GM20000 (cell line): ENCODE measurements at regions not wholly inside any gene's neighbourhood (a gene's known extent, or its start where the extent isn't known, plus 50 kb on each side); places are given as distances from the start of the nearest gene placed in this dataset.

Source experiments
- DNase-seq: peaks from one replicate; pipeline ENCODE4 v3.0.0; 2012; ENCODE audit warnings: low spot score
- TF ChIP-seq, protein P1 (sequence below): IDR thresholded peaks from 2 replicates; pipeline ENCODE4 v1.5.1; 2012; ENCODE audit warnings: mild to moderate bottlenecking, control low read depth; ENCODE audit errors: extremely low read depth, missing control alignments

- no peak for DNase-seq
- TF ChIP-seq, protein P1, sequence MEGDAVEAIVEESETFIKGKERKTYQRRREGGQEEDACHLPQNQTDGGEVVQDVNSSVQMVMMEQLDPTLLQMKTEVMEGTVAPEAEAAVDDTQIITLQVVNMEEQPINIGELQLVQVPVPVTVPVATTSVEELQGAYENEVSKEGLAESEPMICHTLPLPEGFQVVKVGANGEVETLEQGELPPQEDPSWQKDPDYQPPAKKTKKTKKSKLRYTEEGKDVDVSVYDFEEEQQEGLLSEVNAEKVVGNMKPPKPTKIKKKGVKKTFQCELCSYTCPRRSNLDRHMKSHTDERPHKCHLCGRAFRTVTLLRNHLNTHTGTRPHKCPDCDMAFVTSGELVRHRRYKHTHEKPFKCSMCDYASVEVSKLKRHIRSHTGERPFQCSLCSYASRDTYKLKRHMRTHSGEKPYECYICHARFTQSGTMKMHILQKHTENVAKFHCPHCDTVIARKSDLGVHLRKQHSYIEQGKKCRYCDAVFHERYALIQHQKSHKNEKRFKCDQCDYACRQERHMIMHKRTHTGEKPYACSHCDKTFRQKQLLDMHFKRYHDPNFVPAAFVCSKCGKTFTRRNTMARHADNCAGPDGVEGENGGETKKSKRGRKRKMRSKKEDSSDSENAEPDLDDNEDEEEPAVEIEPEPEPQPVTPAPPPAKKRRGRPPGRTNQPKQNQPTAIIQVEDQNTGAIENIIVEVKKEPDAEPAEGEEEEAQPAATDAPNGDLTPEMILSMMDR, result no peak
Measured at GRCh38 chr1:5724847-5725246, 267.4 kb downstream of the NPHP4 start.

DNA sequence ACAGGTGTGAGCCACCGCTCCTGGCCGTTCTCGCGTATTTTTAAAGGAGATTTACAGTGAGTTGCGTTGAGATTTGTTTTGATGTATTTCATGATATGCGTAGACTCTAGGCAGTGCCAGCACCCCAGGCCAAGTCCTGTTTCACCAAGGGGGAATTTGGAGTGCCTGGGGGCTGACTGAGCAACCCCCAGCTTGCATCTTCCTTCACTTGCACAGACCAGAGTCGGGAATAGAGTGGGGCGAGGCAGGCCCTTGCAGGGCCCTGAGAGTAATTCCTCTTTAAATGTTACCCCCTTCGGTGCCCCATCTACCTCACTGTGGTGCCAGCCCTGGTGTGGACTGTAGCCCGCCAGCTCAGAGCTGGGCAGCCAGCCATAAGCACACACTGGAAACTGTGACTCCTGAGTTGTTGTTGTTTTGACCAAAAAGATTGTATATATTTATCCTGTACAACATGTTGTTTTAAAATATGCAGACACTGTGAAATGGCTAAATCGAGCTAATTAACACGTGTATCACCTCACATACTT lies 269.5 kb downstream of the NPHP4 start:
- TF ChIP-seq, protein P1, result no peak

DNA sequence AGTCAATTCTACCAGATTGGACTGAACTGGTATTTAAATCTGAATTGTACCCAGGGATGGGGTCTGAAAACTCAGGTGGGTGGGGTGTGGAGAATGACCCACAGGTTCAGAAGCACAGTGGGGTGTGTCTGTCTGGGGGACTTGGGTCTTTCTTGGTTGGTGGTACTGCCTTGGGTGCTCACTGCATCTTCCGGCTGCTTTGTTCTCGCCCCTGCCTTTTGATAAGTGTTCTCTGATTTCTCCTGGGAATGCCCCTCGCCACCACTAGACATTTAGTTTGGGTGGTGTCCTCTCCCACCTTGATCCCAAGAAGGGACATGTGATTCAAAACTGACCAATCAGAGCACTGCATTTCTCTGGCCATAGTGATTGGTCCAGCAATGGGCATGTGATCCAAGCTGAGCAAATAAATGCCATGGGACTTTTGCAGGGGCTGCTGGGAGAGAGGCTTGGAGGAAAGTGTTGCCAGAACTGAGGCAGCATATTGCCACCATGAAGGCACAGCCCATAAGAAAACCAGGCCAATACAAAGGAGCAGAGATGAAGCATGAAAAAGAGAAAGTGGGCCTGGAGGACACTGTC lies 270.5 kb downstream of the NPHP4 start:
- DNase-seq, result no peak
- TF ChIP-seq, protein P1, result no peak

More for the DNA sequence above, 269.5 kb downstream of the NPHP4 start:
- DNase-seq, result no peak

DNA sequence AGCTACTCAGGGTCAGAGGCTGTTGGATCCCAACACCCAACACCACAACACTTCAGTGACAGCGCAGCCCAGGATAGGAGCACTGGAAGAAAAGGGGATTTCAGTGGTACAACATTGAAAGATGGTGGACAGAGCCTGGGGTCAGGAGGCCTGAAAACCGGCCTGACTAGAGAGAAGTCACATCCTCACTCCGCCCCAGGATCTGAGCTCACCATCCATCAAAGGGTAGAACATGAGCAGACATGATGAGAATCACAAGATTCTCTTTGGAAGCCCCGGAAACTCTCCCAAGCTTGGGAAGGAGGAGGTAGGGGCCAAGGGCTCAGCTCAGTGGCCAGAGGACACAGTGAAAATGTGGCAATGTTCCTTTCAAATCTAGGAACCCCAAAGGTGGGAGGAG lies 271.3 kb downstream of the NPHP4 start:
- TF ChIP-seq, protein P1, result no peak
- no peak for DNase-seq

DNA sequence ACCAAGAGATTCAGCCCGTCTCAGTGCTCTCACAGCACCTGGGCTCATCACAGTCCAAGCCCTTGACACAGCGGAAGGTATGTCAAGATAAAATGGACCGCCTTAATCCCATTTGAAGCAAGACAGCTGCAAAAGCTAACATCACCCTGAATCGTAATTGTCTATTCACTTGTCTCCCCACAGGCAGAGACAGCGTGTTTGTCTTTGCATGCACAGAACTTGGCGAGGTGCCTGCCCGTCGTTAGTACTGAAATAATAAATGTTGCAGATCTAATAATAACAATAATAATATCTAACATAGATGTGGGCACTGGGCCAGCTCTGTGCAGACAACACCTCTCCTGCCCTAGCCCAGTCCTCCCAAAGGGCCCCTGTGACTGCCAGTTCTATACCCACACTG lies 271.7 kb downstream of the NPHP4 start:
- DNase-seq, result no peak

DNA sequence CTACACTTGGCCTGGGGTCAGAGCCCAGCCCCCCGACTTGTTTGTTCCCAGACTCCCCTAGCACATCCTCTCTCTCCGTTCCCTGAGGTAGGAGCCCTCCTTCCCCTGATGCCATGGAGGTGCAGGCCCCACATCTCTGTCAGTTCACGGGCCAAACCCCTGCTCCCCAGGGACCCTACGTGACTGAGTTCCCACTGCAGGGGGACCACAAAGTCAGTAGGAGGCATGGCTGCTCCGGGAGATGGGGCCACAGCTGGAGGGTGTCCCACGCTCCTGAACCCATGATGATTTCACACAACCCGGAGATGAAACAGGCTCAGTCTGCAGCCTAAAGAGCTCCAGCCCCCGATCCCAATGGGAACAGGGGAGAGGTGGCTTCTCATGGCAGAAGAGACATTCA lies 272.2 kb downstream of the NPHP4 start:
- TF ChIP-seq, protein P1, result no peak
- no peak for DNase-seq

More for the DNA sequence above, 271.7 kb downstream of the NPHP4 start:
- TF ChIP-seq, protein P1, result no peak

- no peak for DNase-seq
- TF ChIP-seq, protein P1, result no peak
Measured at GRCh38 chr1:5718831-5719632, 273.2 kb downstream of the NPHP4 start.
